Neural cell (in vitro differentiated cells): ENCODE measurements at regions not wholly inside any gene's neighbourhood (a gene's known extent, or its start where the extent isn't known, plus 50 kb on each side); places are given as distances from the start of the nearest gene placed in this dataset.

Source experiments
- H2AFZ ChIP-seq: fragments of 200-600, 300-800 bp; sonication (generic), shearing (Covaris generic); 2 replicates; pipeline ENCODE4 v1.6.0; 2014; ENCODE audit warnings: low read depth, mild to moderate bottlenecking, antibody characterized with exemption, low read length, moderate library complexity
- H3F3A ChIP-seq: fragments of 200-600 bp; shearing (Covaris generic); 2 replicates; pipeline ENCODE4 v1.6.1; 2016; ENCODE audit warnings: mild to moderate bottlenecking, moderate library complexity, mixed read lengths, antibody characterized with exemption, low read length; ENCODE audit not compliant: insufficient read depth, poor library complexity, severe bottlenecking
- H3K27ac ChIP-seq: fragments of 200-600, 300-800 bp; sonication (generic), shearing (Covaris generic); 2 replicates; pipeline ENCODE4 v1.5.1; 2014; ENCODE audit warnings: mild to moderate bottlenecking, low read length, moderate library complexity
- H3K27me3 ChIP-seq: fragments of 300-800, 200-600 bp; sonication (generic), shearing (Covaris generic); 2 replicates; pipeline ENCODE4 v1.6.0; 2014; ENCODE audit warnings: mild to moderate bottlenecking, low read depth, low read length, moderate library complexity; ENCODE audit not compliant: insufficient read depth
- H3K36me3 ChIP-seq: fragments of 300-800, 200-600 bp; sonication (generic), shearing (Covaris generic); 2 replicates; pipeline ENCODE4 v1.5.1; 2014; ENCODE audit warnings: mild to moderate bottlenecking, antibody characterized with exemption, low read length, moderate library complexity; ENCODE audit not compliant: insufficient read depth
- H3K4me2 ChIP-seq: fragments of 300-800, 200-600 bp; sonication (generic), shearing (Covaris generic); 2 replicates; pipeline ENCODE4 v1.6.0; 2014; ENCODE audit warnings: mild to moderate bottlenecking, low read length
- H3K4me3 ChIP-seq: fragments of 300-800, 200-600 bp; sonication (generic), shearing (Covaris generic); 2 replicates; pipeline ENCODE4 v1.5.1; 2014; ENCODE audit warnings: mild to moderate bottlenecking, low read length, moderate library complexity
- H3K79me2 ChIP-seq: fragments of 200-600 bp; shearing (Covaris generic); replicated peaks from 2 replicates; pipeline ENCODE4 v1.6.0; 2014; ENCODE audit warnings: mild to moderate bottlenecking, low read length, moderate library complexity; ENCODE audit not compliant: insufficient read depth
- H3K9ac ChIP-seq: fragments of 300-800, 200-600 bp; sonication (generic), shearing (Covaris generic); 2 replicates; pipeline ENCODE4 v1.6.1; 2016; ENCODE audit warnings: mild to moderate bottlenecking, low read length, mixed read lengths
- H3K9me2 ChIP-seq: fragments of 200-600 bp; shearing (Covaris generic); 2 replicates; pipeline ENCODE4 v1.6.1; 2016; ENCODE audit warnings: mild to moderate bottlenecking, low read length, mixed read lengths; ENCODE audit not compliant: insufficient read depth
- H3K9me3 ChIP-seq: fragments of 200-600, 300-800 bp; sonication (generic), shearing (Covaris generic); 2 replicates; pipeline ENCODE4 v1.6.1; 2016; ENCODE audit warnings: mild to moderate bottlenecking, mixed run types, low read length, moderate library complexity, mixed read lengths
- H4K20me1 ChIP-seq: fragments of 200-600 bp; shearing (Covaris generic); 2 replicates; pipeline ENCODE4 v1.6.1; 2016; ENCODE audit warnings: mild to moderate bottlenecking, mixed run types; ENCODE audit not compliant: insufficient read depth
- CTCF ChIP-seq: fragments of 450-650 bp; IDR thresholded peaks from 2 replicates; pipeline ENCODE4 v1.5.1; 2014; ENCODE audit warnings: antibody characterized with exemption, mild to moderate bottlenecking, moderate library complexity; ENCODE audit not compliant: poor library complexity, severe bottlenecking
- EP300 ChIP-seq: fragments of 450-650 bp; conservative IDR thresholded peaks from 2 replicates; pipeline ENCODE4 v1.6.1; 2014; ENCODE audit warnings: antibody characterized with exemption, mild to moderate bottlenecking, moderate library complexity; ENCODE audit not compliant: poor library complexity, severe bottlenecking
- EZH2 ChIP-seq: fragments of 200-600, 300-800 bp; shearing (Covaris generic), sonication (generic); IDR thresholded peaks from 2 replicates; pipeline ENCODE4 v1.6.1; 2014; ENCODE audit warnings: antibody characterized with exemption, low read length, borderline replicate concordance, mild to moderate bottlenecking; ENCODE audit not compliant: insufficient read depth, poor library complexity, severe bottlenecking
- MXI1 ChIP-seq: fragments of 450-650 bp; conservative IDR thresholded peaks from 2 replicates; pipeline ENCODE4 v1.6.1; 2014; ENCODE audit warnings: antibody characterized with exemption, mild to moderate bottlenecking; ENCODE audit not compliant: poor library complexity, severe bottlenecking
- POLR2AphosphoS5 ChIP-seq: IDR thresholded peaks from 2 replicates; pipeline ENCODE4 v1.6.1; 2012
- RAD21 ChIP-seq: fragments of 450-650 bp; conservative IDR thresholded peaks from 2 replicates; pipeline ENCODE4 v1.6.1; 2014; ENCODE audit warnings: antibody characterized with exemption, mild to moderate bottlenecking, moderate library complexity
- REST ChIP-seq: IDR thresholded peaks from 2 replicates; pipeline ENCODE4 v1.6.1; 2012; ENCODE audit warnings: borderline replicate concordance
- SMC3 ChIP-seq: fragments of 450-650 bp; conservative IDR thresholded peaks from 2 replicates; pipeline ENCODE4 v1.6.1; 2014; ENCODE audit warnings: antibody characterized with exemption, mild to moderate bottlenecking, moderate library complexity; ENCODE audit not compliant: poor library complexity
- TAF1 ChIP-seq: IDR thresholded peaks from 2 replicates; pipeline ENCODE4 v1.6.1; 2012; ENCODE audit warnings: low read depth

GRCh38 chr4:65066106-65066505, 604.2 kb downstream of the EPHA5 start:
- no peaks in the 10 kb centered on the region for H3K79me2 ChIP-seq
- H3K9me3 ChIP-seq: no peaks in the 10 kb centered on the region
- no peak overlapping the region for H3K9ac ChIP-seq
- no peak overlapping the region for H3K4me2 ChIP-seq
- no peaks in the 10 kb centered on the region for H4K20me1 ChIP-seq
- no peak overlapping the region for H2AFZ ChIP-seq
- H3K4me3 ChIP-seq: no peak overlapping the region
- peak overlapping the region; percentile 3 for H3K27ac ChIP-seq
- TF ChIP-seq REST (peak; percentile 95), POLR2AphosphoS5 (peak; percentile 94), MXI1 (no peak), EP300 (peak; percentile 100), CTCF (no peak)
- H3K27me3 ChIP-seq: no peaks in the 10 kb centered on the region
- H3K9me2 ChIP-seq: no peaks in the 10 kb centered on the region
- no peaks in the 10 kb centered on the region for H3K36me3 ChIP-seq
- no peaks in the 10 kb centered on the region for H3F3A ChIP-seq

- no peaks in the 10 kb centered on the region for H3K9me3 ChIP-seq
- no peak overlapping the region for H3K4me3 ChIP-seq
- H3K9me2 ChIP-seq: no peaks in the 10 kb centered on the region
- H3K27ac ChIP-seq: no peak overlapping the region
- no peak overlapping the region for H2AFZ ChIP-seq
- H3K36me3 ChIP-seq: no peaks in the 10 kb centered on the region
- no peaks in the 10 kb centered on the region for H4K20me1 ChIP-seq
- H3K27me3 ChIP-seq: no peaks in the 10 kb centered on the region
- no peaks in the 10 kb centered on the region for H3K79me2 ChIP-seq
- H3K4me2 ChIP-seq: no peak overlapping the region
- no peaks in the 10 kb centered on the region for H3F3A ChIP-seq
- no peak for TF ChIP-seq EP300
- TF ChIP-seq CTCF: no peak
- no peak for TF ChIP-seq REST
- TF ChIP-seq SMC3: no peak
- no peak for TF ChIP-seq EZH2
- TF ChIP-seq TAF1: no peak
- TF ChIP-seq RAD21: no peak
- TF ChIP-seq MXI1: no peak
- TF ChIP-seq POLR2AphosphoS5: no peak
- no peak overlapping the region for H3K9ac ChIP-seq
These were observed 606.7 kb downstream of the EPHA5 start for GRCh38 chr4:65063601-65064000.
